NCI-H187 (cell line): ENCODE measurements at regions not wholly inside any gene's neighbourhood (a gene's known extent, or its start where the extent isn't known, plus 50 kb on each side); places are given as distances from the start of the nearest gene placed in this dataset.
"Not testable (repeated sequence)": the region's sequence is repeated elsewhere in the genome, so short reads cannot be mapped to it uniquely, and the experiment has no call there.

ENCODE experiments used
- DNase-seq, 2 experiments: peaks; one replicate each; lab custom pipeline; 2025; lab: John Stamatoyannopoulos, UW

GRCh38 chr6:85010865-85011264, 246.5 kb upstream of the TBX18 start:
- no peak for DNase-seq

- DNase-seq: no peak
These were observed 244.1 kb upstream of the TBX18 start for GRCh38 chr6:85008296-85009009.

GRCh38 chr6:85006362-85006761, 242.0 kb upstream of the TBX18 start:
- DNase-seq: no peak

GRCh38 chr6:85005494-85005893, 241.1 kb upstream of the TBX18 start:
- DNase-seq: no peak

- no peak for DNase-seq
These were observed 240.1 kb upstream of the TBX18 start for GRCh38 chr6:85004361-85004995.

GRCh38 chr6:85002847-85003246, 238.4 kb upstream of the TBX18 start:
- no peak for DNase-seq

- no peak for DNase-seq
These were observed 235.6 kb upstream of the TBX18 start for GRCh38 chr6:85000001-85000400.

- DNase-seq: no peak
These were observed 233.8 kb upstream of the TBX18 start for GRCh38 chr6:84998223-84998622.

- not testable (repeated sequence) for DNase-seq
These were observed 224.4 kb upstream of the TBX18 start for GRCh38 chr6:84988766-84989165.

GRCh38 chr6:84985490-84985889, 221.1 kb upstream of the TBX18 start:
- DNase-seq: not testable (repeated sequence)

GRCh38 chr6:84979541-84979940, 215.1 kb upstream of the TBX18 start:
- no peak for DNase-seq

- no peak for DNase-seq
These were observed 212.9 kb upstream of the TBX18 start for GRCh38 chr6:84977363-84977705.

GRCh38 chr6:84976526-84977362, 212.3 kb upstream of the TBX18 start:
- no peak for DNase-seq

GRCh38 chr6:84975316-84975715, 210.9 kb upstream of the TBX18 start:
- no peak for DNase-seq

GRCh38 chr6:84973606-84974005, 209.2 kb upstream of the TBX18 start:
- DNase-seq: no peak

- no peak for DNase-seq
These were observed 203.6 kb upstream of the TBX18 start for GRCh38 chr6:84967965-84968364.

- no peak for DNase-seq
These were observed 203.0 kb upstream of the TBX18 start for GRCh38 chr6:84967389-84967788.

GRCh38 chr6:84953111-84953755, 188.8 kb upstream of the TBX18 start:
- no peak for DNase-seq

- DNase-seq: not testable (repeated sequence)
These were observed 180.5 kb upstream of the TBX18 start for GRCh38 chr6:84944926-84945325.

GRCh38 chr6:84943905-84944304, 179.5 kb upstream of the TBX18 start:
- no peak for DNase-seq

GRCh38 chr6:84941609-84942008, 177.2 kb upstream of the TBX18 start:
- not testable (repeated sequence) for DNase-seq

- DNase-seq: no peak
These were observed 164.8 kb upstream of the TBX18 start for GRCh38 chr6:84929212-84929611.
